ENCODE measurements at regions not wholly inside any gene's neighbourhood (a gene's known extent, or its start where the extent isn't known, plus 50 kb on each side); places are given as distances from the start of the nearest gene placed in this dataset.

- no peak for TF ChIP-seq SUZ12 (IDR thresholded peaks at IDR 0.05; ENCODE audit: extremely low read depth, insufficient read depth, insufficient read length)
- TF ChIP-seq ZNF274 (IDR thresholded peaks at IDR 0.05; ENCODE audit: low read depth, low read length), result no peak
Observed at GRCh38 chr5:125365747-125366146, 619.3 kb upstream of the ZNF608 start.
